Mesothelial cell of epicardium (in vitro differentiated cells): ENCODE measurements at regions not wholly inside any gene's neighbourhood (a gene's known extent, or its start where the extent isn't known, plus 50 kb on each side); places are given as distances from the start of the nearest gene placed in this dataset.

Experiments
- DNase-seq, 2 experiments: peaks; one replicate each; pipeline ENCODE4 v3.0.0; 2021; ENCODE audit warnings: low spot score in 2 of 2; ENCODE audit not compliant: unreplicated experiment in 2 of 2
- H3K27ac Mint-ChIP-seq: 2 replicates; pipeline ENCODE4 v1.8.0; 2021; ENCODE audit warnings: mixed read lengths
- H3K27me3 Mint-ChIP-seq: 2 replicates; pipeline ENCODE4 v1.8.0; 2021; ENCODE audit warnings: low read depth, mixed read lengths
- H3K36me3 Mint-ChIP-seq: 2 replicates; pipeline ENCODE4 v1.8.0; 2021; ENCODE audit warnings: mixed read lengths
- H3K4me1 Mint-ChIP-seq: 2 replicates; pipeline ENCODE4 v1.8.0; 2021; ENCODE audit warnings: mixed read lengths
- H3K4me3 Mint-ChIP-seq: 2 replicates; pipeline ENCODE4 v1.8.0; 2021; ENCODE audit warnings: mild to moderate bottlenecking, moderate library complexity, mixed read lengths
- H3K9me3 Mint-ChIP-seq: 2 replicates; pipeline ENCODE4 v1.8.0; 2021; ENCODE audit warnings: mixed read lengths
- TF ChIP-seq, protein P1 (sequence below): fragments of 200-600 bp; sonication (generic); IDR thresholded peaks from one replicate; pipeline ENCODE4 v1.5.0; 2021; ENCODE audit warnings: antibody characterized with exemption; ENCODE audit not compliant: unreplicated experiment

DNA sequence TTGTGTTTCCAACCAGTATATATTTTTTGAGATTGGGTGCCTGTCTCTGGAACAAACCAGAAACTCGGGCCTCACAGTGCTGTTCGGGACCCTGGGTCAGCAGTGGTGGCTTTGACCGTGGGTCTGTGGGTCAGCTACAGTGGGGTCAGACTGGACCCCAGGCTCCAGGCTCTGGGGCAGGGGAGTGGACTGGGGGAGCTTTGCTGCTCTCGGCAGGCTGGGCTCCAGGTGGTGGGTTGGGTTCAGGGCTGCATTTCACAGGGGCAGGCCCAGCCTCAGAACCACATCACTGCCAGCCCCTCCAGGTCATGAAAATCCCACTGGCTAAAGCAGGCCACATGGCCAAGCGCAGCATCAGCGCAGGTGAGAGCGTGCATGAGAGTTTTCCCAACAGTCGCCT lies 1279.3 kb downstream of the BRD1 start:
- peaks cover 4% of the 10 kb centered on the region for H3K4me1 Mint-ChIP-seq
- DNase-seq: no peak
- TF ChIP-seq, protein P1, sequence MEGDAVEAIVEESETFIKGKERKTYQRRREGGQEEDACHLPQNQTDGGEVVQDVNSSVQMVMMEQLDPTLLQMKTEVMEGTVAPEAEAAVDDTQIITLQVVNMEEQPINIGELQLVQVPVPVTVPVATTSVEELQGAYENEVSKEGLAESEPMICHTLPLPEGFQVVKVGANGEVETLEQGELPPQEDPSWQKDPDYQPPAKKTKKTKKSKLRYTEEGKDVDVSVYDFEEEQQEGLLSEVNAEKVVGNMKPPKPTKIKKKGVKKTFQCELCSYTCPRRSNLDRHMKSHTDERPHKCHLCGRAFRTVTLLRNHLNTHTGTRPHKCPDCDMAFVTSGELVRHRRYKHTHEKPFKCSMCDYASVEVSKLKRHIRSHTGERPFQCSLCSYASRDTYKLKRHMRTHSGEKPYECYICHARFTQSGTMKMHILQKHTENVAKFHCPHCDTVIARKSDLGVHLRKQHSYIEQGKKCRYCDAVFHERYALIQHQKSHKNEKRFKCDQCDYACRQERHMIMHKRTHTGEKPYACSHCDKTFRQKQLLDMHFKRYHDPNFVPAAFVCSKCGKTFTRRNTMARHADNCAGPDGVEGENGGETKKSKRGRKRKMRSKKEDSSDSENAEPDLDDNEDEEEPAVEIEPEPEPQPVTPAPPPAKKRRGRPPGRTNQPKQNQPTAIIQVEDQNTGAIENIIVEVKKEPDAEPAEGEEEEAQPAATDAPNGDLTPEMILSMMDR: no peak
- H3K36me3 Mint-ChIP-seq: no peaks in the 10 kb centered on the region
- H3K9me3 Mint-ChIP-seq: no peaks in the 10 kb centered on the region
- H3K27ac Mint-ChIP-seq: no peak overlapping the region
- peaks cover 20% of the 10 kb centered on the region for H3K27me3 Mint-ChIP-seq
- H3K4me3 Mint-ChIP-seq: no peak overlapping the region

DNA sequence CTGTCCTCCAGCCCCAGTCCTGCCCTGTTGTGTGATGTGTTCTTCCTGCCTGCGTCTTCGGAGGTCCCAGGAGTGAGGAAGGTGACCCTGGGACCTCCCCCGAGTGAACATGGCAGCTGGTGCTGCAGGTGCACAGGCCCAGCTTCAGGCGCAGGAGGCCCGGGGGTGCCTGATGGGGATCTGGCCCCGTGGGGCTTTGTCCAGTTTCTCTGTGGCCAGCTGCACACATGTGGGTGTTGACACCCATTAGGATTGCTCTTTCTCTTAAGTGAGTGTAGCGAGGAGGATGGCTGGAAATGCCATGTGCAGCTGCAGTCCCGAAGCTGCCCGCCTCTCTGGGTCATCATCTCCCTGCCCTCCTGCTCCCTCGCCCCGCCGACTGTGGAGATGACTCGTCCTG lies 1279.7 kb downstream of the BRD1 start:
- TF ChIP-seq, protein P1: no peak
- peaks cover 16% of the 10 kb centered on the region for H3K27me3 Mint-ChIP-seq
- no peaks in the 10 kb centered on the region for H3K36me3 Mint-ChIP-seq

DNA sequence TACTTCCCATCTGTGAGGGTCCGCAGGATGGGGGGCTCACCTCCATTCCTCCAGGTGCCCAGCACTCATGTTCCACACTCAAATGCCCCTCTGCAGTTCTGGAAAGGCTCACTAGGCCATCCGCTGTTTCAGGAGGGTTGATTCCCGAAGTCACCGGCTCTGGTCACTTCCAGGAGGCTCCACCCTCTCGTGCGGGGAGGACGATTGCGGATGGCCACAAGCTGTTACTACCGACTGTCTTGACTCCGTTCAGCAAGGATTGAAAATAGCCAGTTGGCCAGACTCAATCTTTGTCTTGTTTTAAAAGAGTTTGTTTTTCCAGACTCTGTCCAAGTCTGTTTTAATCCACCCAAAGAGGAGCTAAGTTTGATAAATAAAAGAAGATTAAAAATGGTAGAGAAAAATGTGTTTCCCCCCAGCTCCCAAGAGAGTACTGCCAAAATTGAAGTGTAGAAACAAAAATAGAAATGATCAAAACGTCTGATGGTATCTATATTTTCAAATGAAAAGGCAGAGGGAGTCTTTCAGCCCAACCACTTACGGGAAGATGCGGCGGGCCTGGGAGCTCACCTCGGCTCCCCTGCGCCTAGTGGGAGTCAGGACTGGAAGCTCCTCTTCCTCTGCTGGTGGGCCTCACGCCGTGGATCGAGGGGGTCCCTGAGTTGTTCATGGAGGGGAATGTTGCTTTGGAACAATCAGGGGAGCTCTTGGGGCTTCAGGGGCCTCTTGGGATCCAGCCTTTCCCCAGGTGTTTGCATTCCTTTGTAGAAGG lies 1280.8 kb downstream of the BRD1 start:
- Mint-ChIP-seq H3K4me3 (no peak overlapping the region), H3K9me3 (no peaks in the 10 kb centered on the region), H3K27me3 (peaks cover 13% of the 10 kb centered on the region), H3K27ac (no peak overlapping the region), H3K36me3 (no peaks in the 10 kb centered on the region), H3K4me1 (peaks cover 4% of the 10 kb centered on the region)
- TF ChIP-seq, protein P1: no peak
- no peak for DNase-seq

More for the DNA sequence above, 1279.7 kb downstream of the BRD1 start:
- H3K4me1 Mint-ChIP-seq: peaks cover 4% of the 10 kb centered on the region
- no peak for DNase-seq
- H3K9me3 Mint-ChIP-seq: no peaks in the 10 kb centered on the region
- H3K27ac Mint-ChIP-seq: no peak overlapping the region
- no peak overlapping the region for H3K4me3 Mint-ChIP-seq

DNA sequence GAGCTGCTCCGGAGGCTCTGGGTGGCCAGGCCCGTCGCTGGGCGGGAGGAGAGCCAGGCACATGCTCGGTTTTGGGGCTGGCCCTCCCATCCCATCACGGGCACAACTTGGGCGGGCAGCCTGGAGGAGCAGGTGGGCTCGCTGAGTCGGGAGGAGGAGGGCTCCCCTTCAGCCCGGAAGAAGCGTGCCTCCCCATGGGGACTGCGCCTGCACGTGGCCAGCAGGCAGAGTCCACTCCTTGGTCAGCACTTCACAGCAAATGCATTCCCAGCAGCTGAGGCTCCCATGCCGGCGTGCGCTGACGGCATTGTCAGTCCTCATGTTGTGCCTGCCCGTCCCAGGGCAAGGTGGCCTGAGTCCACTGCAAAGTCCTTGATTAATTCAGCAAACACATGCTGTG lies 1281.7 kb downstream of the BRD1 start:
- Mint-ChIP-seq H3K4me1 (peaks cover 4% of the 10 kb centered on the region), H3K27me3 (peaks cover 10% of the 10 kb centered on the region), H3K4me3 (no peak overlapping the region), H3K27ac (no peak overlapping the region), H3K36me3 (no peaks in the 10 kb centered on the region), H3K9me3 (no peaks in the 10 kb centered on the region)
- no peak for DNase-seq
- TF ChIP-seq, protein P1: no peak

DNA sequence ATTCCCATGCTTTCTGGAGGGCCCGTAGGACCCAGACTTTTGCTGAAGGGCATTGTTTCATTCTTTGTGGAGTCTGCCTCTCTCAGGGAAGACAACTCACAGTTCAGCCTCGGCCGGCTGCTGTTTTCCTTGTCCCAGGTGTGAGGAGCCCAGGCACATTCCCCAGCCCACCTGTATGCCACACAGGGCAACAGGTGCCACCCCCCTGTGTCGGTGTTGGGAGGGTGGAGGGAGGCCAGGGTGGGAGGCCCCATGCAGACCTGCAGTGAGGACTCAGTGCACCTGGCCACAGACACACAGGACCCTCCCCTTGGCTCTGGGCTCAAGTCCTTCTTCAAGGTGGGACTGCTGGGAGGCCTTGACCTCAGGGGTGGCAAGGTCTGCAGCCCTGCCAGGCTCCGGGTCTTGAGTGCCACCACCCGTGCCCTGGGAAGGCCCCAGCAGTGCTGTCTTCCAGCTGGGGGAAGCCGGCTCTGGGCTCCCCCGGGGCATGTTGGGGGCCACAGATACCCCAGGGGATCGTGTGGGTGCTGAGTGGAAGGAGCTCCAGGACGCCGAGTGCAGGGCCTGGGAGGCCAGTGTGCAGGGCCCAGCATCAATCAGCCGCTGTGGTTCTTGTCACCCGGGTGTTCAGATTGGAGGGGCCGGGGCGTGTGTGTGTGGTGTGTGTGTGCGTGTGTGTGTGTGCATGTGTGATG lies 1286.1 kb downstream of the BRD1 start:
- no peak for DNase-seq
- no peaks in the 10 kb centered on the region for H3K36me3 Mint-ChIP-seq
- H3K4me3 Mint-ChIP-seq: no peak overlapping the region
- H3K4me1 Mint-ChIP-seq: peaks cover under 1% of the 10 kb centered on the region
- peaks cover 11% of the 10 kb centered on the region for H3K27me3 Mint-ChIP-seq
- TF ChIP-seq, protein P1: no peak
- no peaks in the 10 kb centered on the region for H3K9me3 Mint-ChIP-seq
- no peak overlapping the region for H3K27ac Mint-ChIP-seq
